SK-N-DZ (cell line): ENCODE measurements at regions not wholly inside any gene's neighbourhood (a gene's known extent, or its start where the extent isn't known, plus 50 kb on each side); places are given as distances from the start of the nearest gene placed in this dataset.

Experiments used
- DNase-seq: peaks from one replicate; pipeline ENCODE4 v3.0.0-alpha.2; 2015; ENCODE audit warnings: low spot score

DNA sequence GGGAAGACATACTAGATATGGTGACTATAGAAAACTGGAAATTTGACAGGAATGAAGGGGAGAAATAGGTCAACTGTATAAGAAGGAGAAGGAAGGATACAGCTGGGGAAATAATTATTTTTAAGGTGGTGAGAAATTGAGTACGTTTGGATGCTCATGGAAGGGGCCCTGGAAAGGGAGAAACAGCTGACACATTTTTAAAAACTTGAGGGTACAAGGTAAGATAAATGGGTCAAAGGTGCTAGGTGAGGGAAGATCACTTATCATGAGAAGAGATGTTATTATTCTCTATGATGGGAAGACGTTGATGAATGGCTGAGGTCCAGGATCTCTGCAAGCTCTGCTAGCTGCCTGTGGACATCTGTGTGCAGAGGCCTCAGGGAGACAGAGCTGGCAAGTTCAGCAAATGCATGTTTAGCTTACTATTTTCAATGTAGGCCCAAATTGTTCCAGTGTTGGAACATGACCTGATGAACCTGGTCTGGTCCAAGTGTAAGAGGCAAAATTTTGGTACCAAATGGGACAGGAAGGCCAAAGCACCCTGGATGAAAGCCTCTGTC, 181.7 kb downstream of the MTRR start:
- DNase-seq: no peak

- no peak for DNase-seq
Measured at GRCh38 chr5:8053270-8053669, 184.3 kb downstream of the MTRR start.

GRCh38 chr5:8057769-8058168, 188.8 kb downstream of the MTRR start:
- DNase-seq: no peak

- peak; percentile 8 for DNase-seq
Measured at GRCh38 chr5:8058616-8059190, 189.8 kb downstream of the MTRR start.

DNA sequence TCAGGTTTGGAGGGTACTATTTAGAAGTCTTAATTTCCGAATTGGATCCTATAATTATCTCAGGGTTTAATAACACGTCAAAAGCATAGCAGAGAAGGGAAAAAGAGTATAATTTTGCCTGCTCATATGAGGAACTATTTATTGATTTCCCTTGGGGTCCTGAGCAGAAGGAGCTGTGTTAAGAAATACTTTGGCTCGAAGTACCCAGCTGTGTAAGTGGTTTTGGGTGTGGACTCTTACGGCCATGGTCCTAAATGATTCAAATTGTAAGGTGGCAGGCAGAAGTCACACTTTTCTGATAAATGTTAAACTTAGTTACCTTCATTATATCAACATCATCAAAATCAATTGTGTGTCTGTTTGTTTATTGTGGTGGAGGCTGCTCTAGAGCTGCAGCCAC, 190.4 kb downstream of the MTRR start:
- no peak for DNase-seq

DNA sequence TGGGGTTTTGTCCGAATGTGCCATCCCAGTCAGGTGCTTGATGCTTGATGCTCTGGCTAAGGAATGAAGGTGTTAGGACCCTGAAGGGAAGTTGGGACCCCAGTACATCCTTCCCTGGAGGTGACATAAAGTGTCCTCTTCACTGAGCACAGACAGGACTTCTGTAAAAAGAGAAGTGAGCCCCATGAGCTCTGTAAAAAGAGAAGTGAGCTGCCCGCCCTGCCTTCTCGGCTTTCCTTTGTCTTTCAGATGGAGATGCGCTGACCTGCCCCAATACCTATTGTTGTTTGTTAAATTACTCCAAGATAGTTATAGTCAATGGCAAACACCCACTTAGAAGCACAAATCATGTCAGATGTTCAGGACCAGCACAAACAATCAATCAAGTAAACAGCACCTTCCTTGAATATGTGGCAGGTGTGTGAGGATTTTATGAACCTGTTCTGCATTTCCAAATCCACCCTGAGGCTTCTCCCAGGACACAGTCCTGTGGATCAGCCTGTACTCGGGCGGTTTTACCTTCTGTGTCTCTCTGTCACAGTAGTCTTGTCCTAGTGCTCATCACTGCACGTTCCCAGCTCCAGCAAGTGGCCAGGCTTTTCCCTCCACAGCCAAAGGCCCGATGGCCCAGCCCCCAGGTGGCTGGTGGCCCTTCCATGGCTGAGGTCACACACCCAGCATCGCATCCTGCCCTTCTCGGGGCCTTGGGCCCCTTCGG, 191.4 kb downstream of the MTRR start:
- DNase-seq: no peak

GRCh38 chr5:8060953-8061429, 192.0 kb downstream of the MTRR start:
- DNase-seq: no peak

DNA sequence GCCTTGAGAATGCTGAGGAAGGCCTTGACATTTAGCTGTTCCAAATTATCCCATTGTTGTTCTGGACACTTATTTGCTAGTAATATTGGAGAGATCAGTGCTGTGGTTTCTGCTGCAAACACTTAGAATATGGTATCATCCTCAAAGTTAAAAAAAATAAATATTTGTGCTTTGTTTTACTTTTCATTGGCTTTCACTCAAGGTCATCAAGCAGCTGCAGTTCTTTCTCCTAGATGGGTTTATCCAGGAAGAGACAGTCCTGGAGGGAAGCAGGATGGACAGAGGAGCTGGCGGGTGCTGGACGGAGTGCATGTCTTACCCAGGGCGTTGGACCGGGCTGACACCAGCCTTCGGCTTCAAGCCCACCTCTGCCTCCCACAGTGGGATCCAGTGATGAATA, 193.6 kb downstream of the MTRR start:
- DNase-seq: no peak

- DNase-seq: no peak
Measured at GRCh38 chr5:8068078-8068477, 199.1 kb downstream of the MTRR start.

- no peak for DNase-seq
Measured at GRCh38 chr5:8070138-8070537, 201.2 kb downstream of the MTRR start.

GRCh38 chr5:8079056-8079455, 210.1 kb downstream of the MTRR start:
- no peak for DNase-seq

- no peak for DNase-seq
Measured at GRCh38 chr5:8081179-8081578, 212.2 kb downstream of the MTRR start.

GRCh38 chr5:8093669-8094068, 224.7 kb downstream of the MTRR start:
- DNase-seq: no peak

GRCh38 chr5:8094304-8094703, 225.4 kb downstream of the MTRR start:
- no peak for DNase-seq

- no peak for DNase-seq
Measured at GRCh38 chr5:8097146-8097545, 228.2 kb downstream of the MTRR start.

DNA sequence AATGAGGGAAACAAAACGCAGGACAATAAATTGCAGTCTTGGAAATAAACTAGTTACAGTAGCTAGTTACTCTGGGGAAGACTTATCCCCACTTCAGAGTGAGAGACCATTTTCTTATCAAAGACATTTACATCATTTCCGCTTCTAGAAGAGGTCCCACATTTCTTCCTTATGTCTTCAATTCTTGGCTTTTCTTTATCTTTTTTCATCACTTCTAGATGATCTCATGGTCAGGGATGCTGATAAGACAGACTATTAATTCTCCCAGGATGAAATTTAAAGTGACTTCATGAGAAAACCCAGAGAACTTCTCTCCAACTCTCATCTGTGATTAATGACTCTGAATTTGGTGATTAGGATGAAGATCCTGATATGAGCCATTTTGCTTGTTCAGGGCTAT, 229.1 kb downstream of the MTRR start:
- no peak for DNase-seq

DNA sequence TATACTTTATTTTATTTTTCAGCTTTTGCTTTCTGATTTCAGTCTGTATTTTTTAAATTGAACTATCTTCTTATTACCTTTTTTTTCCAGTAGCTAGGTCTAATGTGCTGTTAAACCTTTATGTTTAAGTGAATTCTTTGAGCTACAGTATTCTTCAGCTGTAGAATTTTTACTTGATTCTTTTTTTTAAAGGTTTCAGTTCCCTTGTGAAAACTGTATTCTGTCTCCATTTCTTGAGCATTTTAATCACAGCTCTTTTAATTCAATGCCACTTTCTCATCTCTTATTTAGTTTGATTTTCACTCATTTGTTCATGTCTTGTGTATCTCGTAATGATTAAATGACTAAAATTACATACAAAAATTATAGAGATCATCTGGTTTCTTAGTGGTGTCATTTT, 233.8 kb downstream of the MTRR start:
- no peak for DNase-seq

GRCh38 chr5:8114597-8115266, 245.8 kb downstream of the MTRR start:
- no peak for DNase-seq

GRCh38 chr5:8123559-8123958, 254.6 kb downstream of the MTRR start:
- no peak for DNase-seq

DNA sequence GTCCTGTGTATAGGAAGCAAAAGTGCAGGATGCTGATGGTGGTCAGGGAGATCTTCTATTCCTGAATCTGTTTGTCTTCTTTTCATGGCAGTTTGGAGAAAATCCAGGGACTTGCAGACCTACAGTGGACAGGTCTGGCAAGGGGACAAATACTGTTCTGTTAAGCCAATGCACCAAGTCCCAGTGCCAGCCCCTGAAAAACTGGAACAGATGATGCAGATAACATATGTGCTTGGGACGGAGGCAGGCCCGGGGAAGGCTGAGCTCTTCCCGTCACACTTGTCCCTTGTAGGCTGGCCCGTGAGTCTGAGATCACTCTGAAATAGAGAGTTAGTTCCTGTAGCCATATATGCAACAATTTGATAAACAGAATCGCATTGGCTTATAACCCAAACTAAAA, 265.7 kb downstream of the MTRR start:
- no peak for DNase-seq

- no peak for DNase-seq
Measured at GRCh38 chr5:8135742-8136141, 266.8 kb downstream of the MTRR start.

GRCh38 chr5:8136271-8136670, 267.3 kb downstream of the MTRR start:
- DNase-seq: no peak
